ENCODE measurements at regions not wholly inside any gene's neighbourhood (a gene's known extent, or its start where the extent isn't known, plus 50 kb on each side); places are given as distances from the start of the nearest gene placed in this dataset.

DNA sequence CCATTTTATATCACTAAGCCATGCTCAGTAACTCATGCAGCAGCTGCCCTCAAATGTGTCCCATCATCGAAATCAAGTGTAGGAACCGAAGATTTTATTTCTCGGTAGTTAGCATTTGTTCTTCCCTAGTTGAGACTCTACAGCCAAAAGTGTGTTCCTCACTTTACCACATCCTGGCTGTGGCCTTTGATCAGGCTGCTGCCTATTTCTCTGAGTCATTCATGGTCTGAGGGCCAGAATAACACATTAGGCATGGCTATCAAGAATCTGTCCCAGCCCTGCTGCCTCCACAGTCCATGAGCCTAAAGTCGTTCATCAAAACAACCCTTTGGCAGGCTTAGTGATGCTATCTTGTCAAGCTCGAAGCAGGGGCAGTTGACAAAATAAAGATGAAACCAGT lies 300.1 kb downstream of the TDRD15 start:
- no peaks in the 10 kb centered on the region for H3K36me3 ChIP-seq (ENCODE audit: control insufficient read depth, insufficient read depth, low read length)
- ChIA-PET POLR2A (no interaction called here), CTCF (no interaction called here)
- TF ChIP-seq, protein P1, sequence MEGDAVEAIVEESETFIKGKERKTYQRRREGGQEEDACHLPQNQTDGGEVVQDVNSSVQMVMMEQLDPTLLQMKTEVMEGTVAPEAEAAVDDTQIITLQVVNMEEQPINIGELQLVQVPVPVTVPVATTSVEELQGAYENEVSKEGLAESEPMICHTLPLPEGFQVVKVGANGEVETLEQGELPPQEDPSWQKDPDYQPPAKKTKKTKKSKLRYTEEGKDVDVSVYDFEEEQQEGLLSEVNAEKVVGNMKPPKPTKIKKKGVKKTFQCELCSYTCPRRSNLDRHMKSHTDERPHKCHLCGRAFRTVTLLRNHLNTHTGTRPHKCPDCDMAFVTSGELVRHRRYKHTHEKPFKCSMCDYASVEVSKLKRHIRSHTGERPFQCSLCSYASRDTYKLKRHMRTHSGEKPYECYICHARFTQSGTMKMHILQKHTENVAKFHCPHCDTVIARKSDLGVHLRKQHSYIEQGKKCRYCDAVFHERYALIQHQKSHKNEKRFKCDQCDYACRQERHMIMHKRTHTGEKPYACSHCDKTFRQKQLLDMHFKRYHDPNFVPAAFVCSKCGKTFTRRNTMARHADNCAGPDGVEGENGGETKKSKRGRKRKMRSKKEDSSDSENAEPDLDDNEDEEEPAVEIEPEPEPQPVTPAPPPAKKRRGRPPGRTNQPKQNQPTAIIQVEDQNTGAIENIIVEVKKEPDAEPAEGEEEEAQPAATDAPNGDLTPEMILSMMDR (IDR thresholded peaks at IDR 0.05; ENCODE audit: insufficient read depth, low read depth, low read length): no peak
- no peak for DNase-seq (ENCODE audit: low read depth)
- H3K4me3 ChIP-seq (ENCODE audit: low read depth, low read length): no peak overlapping the region
- H3K27me3 ChIP-seq (ENCODE audit: control insufficient read depth, insufficient read depth, low read length): no peaks in the 10 kb centered on the region

DNA sequence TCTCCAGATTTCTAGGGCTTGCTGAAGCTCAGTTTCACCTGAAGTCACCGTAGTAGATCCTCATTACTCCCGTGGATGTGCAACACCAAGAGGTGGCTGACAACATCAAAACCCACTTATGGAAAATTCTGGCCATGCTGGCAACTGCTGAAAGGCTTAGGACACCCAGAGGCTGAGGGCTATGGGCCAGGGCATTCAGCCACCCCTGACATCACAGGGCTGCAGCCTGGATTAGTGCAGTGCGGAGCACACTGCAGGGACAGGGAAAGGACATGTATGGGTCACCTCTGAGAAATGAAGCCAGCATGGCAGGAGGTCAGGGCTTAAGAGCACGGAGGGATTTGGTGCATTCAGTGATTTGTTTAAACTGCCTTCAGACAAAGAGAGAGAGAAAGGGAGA lies 300.6 kb downstream of the TDRD15 start:
- Histone ChIP-seq H3K27me3 (ENCODE audit: control insufficient read depth, insufficient read depth, low read length) (no peaks in the 10 kb centered on the region), H3K4me3 (ENCODE audit: low read depth, low read length) (no peak overlapping the region), H3K36me3 (ENCODE audit: control insufficient read depth, insufficient read depth, low read length) (no peaks in the 10 kb centered on the region)
- CTCF ChIA-PET: no interaction called here
- DNase-seq (ENCODE audit: low read depth): no peak
- POLR2A ChIA-PET: no interaction called here
- TF ChIP-seq, protein P1 (IDR thresholded peaks at IDR 0.05; ENCODE audit: insufficient read depth, low read depth, low read length): no peak

DNA sequence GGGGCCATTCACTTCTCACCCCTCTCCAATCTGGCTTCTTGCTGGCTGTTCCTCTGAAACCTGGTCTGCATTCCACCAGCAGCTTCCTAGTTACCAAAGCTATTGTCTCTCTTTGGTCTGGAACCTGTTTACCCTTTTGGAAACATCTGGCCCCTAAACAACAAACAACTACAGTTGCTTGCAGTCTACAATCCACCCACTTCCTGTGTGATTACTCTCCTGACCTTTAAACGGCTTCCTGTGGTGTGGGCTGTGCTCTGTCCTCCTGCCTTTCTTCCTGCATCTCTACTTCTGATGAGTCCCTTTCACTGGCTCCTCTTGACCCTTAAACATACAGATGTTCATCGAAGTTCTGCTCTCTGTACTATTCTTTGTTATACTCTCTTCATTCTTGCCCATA lies 303.8 kb downstream of the TDRD15 start:
- Histone ChIP-seq H3K36me3 (ENCODE audit: control insufficient read depth, insufficient read depth, low read length) (no peaks in the 10 kb centered on the region), H3K27me3 (ENCODE audit: control insufficient read depth, insufficient read depth, low read length) (no peaks in the 10 kb centered on the region), H3K4me3 (ENCODE audit: low read depth, low read length) (no peak overlapping the region)
- CTCF ChIA-PET: interaction anchor here (1.3 kb wide), 1 partner anchor 21 kb away, joined by 4 read pairs; no protein-coding TSS in a partner anchor
- no peak for DNase-seq (ENCODE audit: low read depth)
- POLR2A ChIA-PET: no interaction called here
- TF ChIP-seq, protein P1 (IDR thresholded peaks at IDR 0.05; ENCODE audit: insufficient read depth, low read depth, low read length): no peak

DNA sequence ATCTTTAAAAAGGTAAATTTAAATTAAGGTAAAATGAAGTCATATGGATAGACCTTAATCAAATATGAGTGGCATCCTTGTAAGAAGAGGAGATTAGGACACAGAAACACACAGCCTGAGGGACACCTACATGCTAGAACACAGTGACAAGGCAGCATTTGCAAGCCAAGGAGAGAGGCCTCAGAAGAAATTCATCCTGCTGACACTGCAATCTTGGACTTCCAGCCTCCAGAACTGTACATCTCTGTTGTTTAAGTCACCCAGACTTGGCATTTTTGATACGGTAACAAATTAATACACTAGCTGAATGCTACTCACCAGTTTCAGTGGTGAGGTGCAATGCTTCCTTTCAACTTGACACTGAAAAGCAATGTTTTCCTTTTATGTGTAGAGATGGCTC lies 305.0 kb downstream of the TDRD15 start:
- TF ChIP-seq, protein P1 (IDR thresholded peaks at IDR 0.05; ENCODE audit: insufficient read depth, low read depth, low read length): no peak
- CTCF ChIA-PET: interaction anchor here (1.3 kb wide), 1 partner anchor 22 kb away, joined by 4 read pairs; no protein-coding TSS in a partner anchor
- Histone ChIP-seq H3K27me3 (ENCODE audit: control insufficient read depth, insufficient read depth, low read length) (no peaks in the 10 kb centered on the region), H3K4me3 (ENCODE audit: low read depth, low read length) (no peak overlapping the region), H3K36me3 (ENCODE audit: control insufficient read depth, insufficient read depth, low read length) (no peaks in the 10 kb centered on the region)
- POLR2A ChIA-PET: no interaction called here
- no peak for DNase-seq (ENCODE audit: low read depth)

DNA sequence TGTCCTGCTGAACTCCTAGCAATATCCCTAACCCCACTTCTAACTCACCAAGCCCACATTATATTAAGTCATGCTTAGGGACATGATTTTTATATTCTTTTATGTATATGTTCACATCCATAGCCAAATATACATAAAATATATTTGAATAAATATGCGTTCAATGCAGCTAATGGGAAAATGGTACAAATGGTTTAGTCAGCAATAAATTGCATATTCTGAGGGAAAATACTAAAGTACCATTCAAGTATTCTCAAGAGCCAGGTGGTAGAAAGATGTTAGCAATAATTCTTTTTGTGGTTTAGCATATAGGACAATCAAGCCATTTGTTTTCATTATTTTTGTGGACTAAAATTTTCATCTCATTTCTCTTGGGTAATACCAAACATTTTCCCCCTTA lies 306.0 kb downstream of the TDRD15 start:
- Histone ChIP-seq H3K36me3 (ENCODE audit: control insufficient read depth, insufficient read depth, low read length) (no peaks in the 10 kb centered on the region), H3K27me3 (ENCODE audit: control insufficient read depth, insufficient read depth, low read length) (no peaks in the 10 kb centered on the region), H3K4me3 (ENCODE audit: low read depth, low read length) (no peak overlapping the region)
- POLR2A ChIA-PET: no interaction called here
- TF ChIP-seq, protein P1 (IDR thresholded peaks at IDR 0.05; ENCODE audit: insufficient read depth, low read depth, low read length): no peak
- CTCF ChIA-PET: interaction anchor here (0.7 kb wide), 1 partner anchor 839 kb away, joined by 3 read pairs; no protein-coding TSS in a partner anchor
- DNase-seq (ENCODE audit: low read depth): no peak

Data from BJ (cell line).